OCI-LY1 (cell line): ENCODE measurements at regions not wholly inside any gene's neighbourhood (a gene's known extent, or its start where the extent isn't known, plus 50 kb on each side); places are given as distances from the start of the nearest gene placed in this dataset.

ENCODE experiments used
- CTCF ChIP-seq: fragments of 200-600 bp; sonication (generic), shearing (Covaris generic); IDR thresholded peaks from 2 replicates; pipeline ENCODE4 v1.5.1; 2017; ENCODE audit warnings: mild to moderate bottlenecking, antibody characterized with exemption, low read length, moderate library complexity, mixed read lengths
- EZH2 ChIP-seq: fragments of 200-600 bp; sonication (generic), shearing (Covaris generic); IDR thresholded peaks from 2 replicates; pipeline ENCODE4 v1.8.0; 2017; ENCODE audit warnings: borderline replicate concordance, mixed run types, mild to moderate bottlenecking, antibody characterized with exemption, low read length, moderate library complexity, mixed read lengths

- TF ChIP-seq CTCF (no peak), EZH2 (no peak)
These were observed 146.8 kb downstream of the PTPRU start for GRCh38 chr1:29382851-29383745.
